Activated CD4-positive, alpha-beta T cell treated with anti-CD3 and anti-CD28 coated beads, Interleukin-2, amount 50 U/mL, for 24 hours (primary cell): ENCODE measurements at regions not wholly inside any gene's neighbourhood (a gene's known extent, or its start where the extent isn't known, plus 50 kb on each side); places are given as distances from the start of the nearest gene placed in this dataset.
"Not testable (repeated sequence)": the region's sequence is repeated elsewhere in the genome, so short reads cannot be mapped to it uniquely, and the experiment has no call there.

Experiments used
- DNase-seq, 2 donors: peaks; one replicate each; pipeline ENCODE4 v3.0.0-alpha.2; 2020; ENCODE audit warnings: low read depth in 1 of 2, low spot score in 1 of 2

DNA sequence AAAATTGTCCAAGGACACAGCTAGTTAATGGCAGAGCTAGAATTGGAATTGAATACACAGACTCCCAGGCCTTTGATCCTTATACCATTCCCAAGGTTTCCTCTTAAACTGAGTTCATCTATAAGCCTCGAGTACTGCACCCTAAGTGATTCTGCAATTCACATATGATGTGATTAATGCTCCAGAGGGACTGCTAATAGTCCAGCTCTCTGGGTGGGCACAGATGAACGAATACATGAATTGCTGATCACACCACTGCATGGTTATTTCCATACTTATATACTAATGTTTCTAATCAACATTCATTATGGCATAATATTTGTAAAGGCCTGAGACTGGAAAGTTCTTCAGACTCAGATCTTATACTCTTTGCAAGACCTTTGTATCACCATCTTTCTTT lies 101.8 kb downstream of the NUFIP1 start:
- DNase-seq = no peak

GRCh38 chr13:44884076-44884729 lies 105.1 kb downstream of the NUFIP1 start:
- no peak for DNase-seq

- no peak for DNase-seq
These were observed 109.7 kb downstream of the NUFIP1 start for GRCh38 chr13:44879452-44880058.

DNA sequence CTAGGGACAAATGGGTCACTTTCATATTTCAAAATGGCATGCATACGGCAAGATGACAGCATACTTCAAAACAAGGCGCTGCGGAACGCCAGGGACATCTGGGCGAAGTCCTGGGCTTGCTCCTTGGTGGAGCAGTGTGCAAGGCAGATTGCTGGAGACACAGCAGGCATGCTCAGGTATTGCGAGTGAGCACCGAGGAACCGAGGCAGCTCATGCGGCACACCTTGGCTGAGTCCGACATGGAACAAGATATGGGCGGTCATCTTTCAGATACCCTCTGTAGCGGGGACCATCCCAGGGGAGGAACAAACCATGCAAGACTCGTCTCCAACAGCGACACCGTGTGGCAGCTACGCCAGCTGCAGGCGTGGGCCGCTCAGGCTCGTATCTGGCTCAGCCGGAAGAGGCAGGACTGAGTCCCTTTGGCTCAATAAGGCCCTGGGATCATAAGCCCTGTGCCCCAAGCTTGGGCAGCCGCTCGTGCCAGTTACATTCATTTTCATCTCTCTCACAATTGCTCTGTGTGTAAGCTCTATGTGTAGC lies 112.4 kb downstream of the NUFIP1 start:
- no peak for DNase-seq

DNA sequence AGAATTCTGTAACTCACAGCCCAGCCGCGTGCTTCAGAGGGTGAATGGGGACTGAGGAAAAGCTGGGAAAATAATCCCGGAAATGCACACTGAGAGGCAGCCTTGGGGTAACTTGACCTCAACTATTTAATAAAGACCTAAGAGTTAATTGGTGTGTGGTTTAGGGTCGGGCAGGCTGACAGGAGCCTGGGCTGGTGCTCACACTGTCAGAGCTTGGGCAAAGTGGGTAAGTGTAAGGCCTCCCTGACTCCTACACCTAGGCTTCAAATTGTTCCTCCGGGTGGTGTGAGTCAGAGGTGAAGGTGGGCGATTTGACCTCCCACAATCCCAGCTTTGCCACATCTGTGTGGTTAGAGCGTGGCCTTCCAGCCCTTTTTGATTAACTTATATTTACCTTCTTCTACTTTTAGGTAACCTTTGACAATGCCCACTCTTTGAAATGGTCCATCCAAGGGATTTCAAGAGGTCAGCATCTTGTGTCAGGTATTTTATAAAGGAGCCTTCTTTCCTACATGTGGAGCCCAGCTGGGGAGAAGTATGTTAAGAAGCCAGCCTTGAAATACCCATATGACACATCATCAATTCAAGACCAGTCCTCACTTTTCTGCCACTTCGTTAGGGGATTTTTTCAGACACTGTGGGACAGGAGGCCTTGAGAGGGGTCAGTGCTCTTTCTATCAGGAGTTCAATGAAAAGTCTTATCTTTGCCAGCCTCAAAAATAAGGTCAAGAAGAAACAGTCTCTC lies 114.2 kb downstream of the NUFIP1 start:
- no peak for DNase-seq

- DNase-seq = no peak
These were observed 115.1 kb downstream of the NUFIP1 start for GRCh38 chr13:44874176-44874575.

DNA sequence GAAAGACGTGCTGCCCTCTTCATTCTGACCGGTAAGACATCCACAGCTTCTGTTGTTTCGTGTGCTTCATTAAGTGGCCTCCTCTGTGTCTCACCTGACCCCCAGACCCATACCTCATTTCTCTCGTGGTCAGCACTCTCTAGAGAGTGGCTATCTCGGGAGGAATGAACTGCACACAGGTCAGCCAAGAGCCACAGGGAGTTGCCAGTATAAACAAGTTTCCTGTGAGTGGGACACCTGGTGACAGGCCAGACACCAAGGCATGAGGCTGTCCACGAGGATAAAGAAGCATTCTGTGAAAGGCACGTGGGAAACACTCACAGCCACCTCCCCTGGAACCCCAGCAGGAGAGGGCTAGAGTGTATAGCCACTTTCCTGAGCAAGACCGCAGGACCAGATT lies 115.8 kb downstream of the NUFIP1 start:
- DNase-seq = no peak

GRCh38 chr13:44872751-44873150 lies 116.5 kb downstream of the NUFIP1 start:
- no peak for DNase-seq

DNA sequence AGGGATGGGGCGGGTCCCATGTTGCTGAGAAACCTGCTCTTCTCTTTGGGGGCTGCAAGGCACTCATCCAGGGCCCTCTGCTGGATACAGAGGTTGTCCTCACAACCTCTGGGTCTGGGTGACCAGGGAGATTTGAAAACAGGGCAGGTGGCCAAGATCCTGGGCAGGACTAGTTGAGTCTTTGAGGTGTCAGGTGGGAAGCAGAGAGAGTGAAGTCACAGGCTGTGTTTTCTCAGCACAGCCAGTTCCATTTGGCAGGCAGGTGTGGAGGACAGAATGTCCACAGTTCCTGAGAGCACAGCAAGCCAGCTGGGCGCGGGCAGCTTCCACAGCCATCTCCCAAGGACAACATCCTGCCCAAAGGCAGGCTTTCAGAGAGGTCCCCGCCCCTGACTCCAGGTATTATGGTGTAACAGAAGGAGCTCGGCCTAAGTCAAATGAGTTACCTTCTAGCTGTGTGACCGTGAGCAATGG lies 118.8 kb downstream of the NUFIP1 start:
- no peak for DNase-seq

DNA sequence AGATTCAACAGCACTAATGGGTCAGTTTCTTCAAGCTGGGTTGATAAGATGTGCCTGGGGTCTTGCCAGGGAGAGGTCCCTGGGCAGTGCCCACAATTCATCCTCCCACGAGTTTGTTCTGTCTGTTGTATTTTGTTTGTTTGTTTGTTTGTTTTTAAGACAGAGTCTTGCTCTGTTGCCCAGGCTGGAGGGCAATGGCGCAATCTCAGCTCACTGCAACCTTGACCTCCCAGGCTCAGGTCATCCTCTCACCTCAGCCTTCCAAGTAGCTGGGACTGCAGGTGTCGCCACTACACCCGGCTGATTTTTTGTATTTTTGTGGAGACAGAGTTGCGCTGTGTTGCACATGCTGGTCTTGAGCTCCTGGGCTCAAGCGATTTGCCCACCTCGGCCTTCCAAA lies 120.1 kb downstream of the NUFIP1 start:
- DNase-seq = no peak

GRCh38 chr13:44868397-44868796 lies 120.9 kb downstream of the NUFIP1 start:
- DNase-seq = no peak

DNA sequence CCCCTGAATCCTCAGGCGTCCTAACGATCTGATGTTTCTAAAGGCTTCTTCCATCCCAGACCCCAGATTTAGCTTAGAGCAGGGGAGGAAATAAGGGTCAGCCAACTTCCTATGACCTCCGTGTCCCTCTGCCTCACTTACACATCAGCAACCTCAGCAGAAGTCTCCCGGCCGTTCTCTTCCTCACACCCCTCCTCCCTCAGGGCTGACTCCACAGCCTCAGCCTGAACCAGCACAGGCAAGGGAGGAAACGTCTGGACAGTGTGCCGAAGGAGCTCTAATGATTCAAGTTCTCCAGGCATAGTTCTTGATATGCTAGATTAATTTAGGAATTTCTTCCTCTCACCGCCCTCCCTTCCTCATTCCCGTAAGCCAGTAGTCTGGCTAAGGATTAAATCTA lies 121.4 kb downstream of the NUFIP1 start:
- no peak for DNase-seq

GRCh38 chr13:44866411-44866911 lies 122.8 kb downstream of the NUFIP1 start:
- DNase-seq = no peak

DNA sequence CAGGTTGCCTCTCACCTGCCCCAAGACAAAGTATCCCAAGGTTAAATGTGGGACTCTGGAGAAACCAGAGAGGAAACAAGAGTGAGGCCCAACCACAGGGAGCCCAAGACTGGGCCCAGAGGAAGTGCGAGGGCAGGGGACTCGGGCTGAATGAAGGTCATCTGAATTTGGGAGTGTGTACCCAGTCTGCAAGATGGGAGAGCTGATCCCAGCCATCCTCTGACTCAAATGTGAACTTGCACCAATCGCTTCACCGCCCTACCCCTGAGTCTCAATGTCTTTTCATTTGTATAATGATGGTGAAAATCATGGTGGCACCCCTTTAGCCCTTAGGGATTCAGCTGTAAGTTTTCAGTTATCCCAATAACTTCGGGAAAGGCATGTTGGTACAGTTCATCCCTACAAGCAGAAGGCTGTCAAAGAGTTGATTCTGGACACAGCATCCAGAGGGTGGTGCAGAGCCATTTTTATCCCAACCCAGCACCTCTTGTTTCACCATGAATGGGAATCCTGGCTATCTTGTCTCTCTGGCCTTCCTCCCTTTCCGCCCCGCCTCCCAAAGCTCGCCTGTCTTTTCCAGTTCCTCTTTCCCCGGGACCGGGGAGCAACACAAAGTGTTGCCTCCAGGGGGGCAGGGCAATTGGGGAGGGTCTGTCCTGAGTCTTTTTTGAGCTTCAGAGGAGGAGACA lies 123.4 kb downstream of the NUFIP1 start:
- no peak for DNase-seq

DNA sequence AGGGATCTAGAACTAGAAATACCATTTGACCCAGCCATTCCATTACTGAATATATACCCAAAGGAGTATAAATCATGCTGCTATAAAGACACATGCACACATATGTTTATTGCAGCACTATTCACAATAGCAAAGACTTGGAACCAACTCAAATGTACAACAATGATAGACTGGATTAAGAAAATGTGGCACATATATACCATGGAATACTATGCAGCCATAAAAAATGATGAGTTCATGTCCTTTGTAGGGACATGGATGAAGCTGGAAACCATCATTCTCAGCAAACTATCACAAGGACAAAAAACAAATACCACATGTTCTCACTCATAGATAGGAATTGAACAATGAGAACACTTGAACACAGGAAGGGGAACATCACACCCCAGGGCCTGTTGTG lies 125.6 kb downstream of the NUFIP1 start:
- not testable (repeated sequence) for DNase-seq

- no peak for DNase-seq
These were observed 128.8 kb downstream of the NUFIP1 start for GRCh38 chr13:44860454-44860853.

DNA sequence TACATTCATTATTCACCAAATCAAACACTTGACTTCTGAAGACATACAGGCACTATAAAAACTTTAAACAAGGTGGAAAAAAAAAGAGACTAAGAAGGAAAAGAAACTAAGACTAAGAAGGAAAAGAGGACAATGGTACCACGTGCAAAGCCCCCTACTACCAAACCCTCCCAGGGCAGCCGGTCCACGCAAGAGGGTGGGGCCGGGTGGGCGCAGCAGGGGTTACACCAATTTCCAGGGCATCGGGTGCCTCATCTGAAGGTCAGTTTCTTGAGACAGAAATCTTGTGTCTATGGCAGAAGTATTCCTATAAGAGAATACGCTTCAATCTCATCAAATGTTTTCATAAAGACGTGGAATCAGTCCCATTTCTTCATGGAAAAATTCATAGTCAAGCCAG lies 131.5 kb downstream of the NUFIP1 start:
- DNase-seq = no peak

GRCh38 chr13:44857061-44857460 lies 132.2 kb downstream of the NUFIP1 start:
- no peak for DNase-seq

DNA sequence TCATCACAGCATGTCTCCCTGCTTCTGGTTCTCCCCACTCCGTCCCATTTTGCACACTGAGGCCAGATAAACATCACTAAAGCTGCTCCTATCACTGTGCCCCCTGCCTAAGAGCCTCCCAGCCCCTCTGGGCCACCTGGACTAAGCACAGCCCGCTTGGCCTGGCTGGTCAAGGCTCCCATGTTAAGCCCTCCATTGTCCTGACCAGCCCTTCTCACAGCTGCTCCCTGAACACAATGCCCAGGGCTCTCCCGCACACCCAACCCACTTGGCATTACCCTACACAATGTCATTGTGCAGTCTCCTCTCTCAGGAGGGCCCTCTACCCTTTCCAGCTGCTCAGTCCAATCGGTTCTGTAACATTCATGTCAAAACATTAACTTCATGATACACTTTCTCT lies 133.4 kb downstream of the NUFIP1 start:
- no peak for DNase-seq

GRCh38 chr13:44854313-44855060 lies 134.8 kb downstream of the NUFIP1 start:
- no peak for DNase-seq

- no peak for DNase-seq
These were observed 135.6 kb downstream of the NUFIP1 start for GRCh38 chr13:44853641-44854040.
